ENCODE measurements at regions not wholly inside any gene's neighbourhood (a gene's known extent, or its start where the extent isn't known, plus 50 kb on each side); places are given as distances from the start of the nearest gene placed in this dataset.

DNA sequence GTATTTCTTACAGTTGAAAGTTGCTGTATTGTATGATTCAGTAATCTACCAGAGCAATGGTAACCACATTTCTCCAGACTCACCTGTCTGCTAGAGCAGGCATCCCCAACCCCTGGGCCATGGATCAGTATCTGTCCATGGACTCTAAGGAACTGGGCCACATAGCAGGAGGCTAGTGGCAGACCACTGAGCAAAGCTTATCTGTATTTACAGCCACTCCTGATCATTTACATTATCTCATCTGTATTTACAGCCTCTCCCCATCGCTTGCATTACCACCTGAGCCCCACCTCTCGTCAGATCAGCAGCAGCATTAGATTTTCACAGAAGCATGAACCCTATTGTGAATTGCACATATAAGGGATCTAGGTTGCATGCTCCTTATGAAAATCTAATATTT lies 60.3 kb upstream of the MANEA start:
- no peak for DNase-seq

GRCh38 chr6:95517568-95517967 lies 59.8 kb upstream of the MANEA start:
- DNase-seq, result no peak

DNA sequence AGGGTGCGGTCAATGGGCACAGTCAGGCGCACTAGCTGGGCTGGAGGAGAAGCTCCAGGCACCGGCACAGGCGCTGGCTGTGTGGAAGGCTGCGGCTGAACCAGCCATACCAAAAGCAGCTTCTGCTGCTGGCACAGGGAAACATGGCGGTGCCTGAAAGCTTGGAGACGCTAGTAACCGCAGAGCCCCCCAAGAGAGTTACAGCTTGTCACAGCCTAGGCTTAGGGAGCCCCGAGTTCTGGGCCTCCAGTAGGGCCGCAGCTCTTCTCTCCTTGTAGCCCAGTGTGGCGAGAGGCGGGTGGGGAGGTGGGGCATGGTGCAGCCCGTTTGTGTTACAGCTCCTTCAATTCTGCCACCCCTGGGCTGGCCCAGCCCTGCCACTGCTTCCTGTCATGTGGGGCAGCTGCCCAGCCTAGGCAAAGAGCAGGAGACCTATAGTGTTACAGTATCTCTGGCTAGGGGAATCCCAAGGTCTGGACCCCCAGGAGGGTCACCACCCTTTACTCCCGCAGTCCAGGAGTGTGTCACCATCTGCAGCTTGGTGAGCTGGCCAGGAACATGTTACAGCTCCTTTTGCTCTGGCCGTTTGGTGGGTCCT lies 58.6 kb upstream of the MANEA start:
- DNase-seq, result no peak

GRCh38 chr6:95519228-95520037 lies 57.9 kb upstream of the MANEA start:
- no peak for DNase-seq

- no peak for DNase-seq
Measured at GRCh38 chr6:95521181-95521580, 56.2 kb upstream of the MANEA start.
